ENCODE measurements at regions not wholly inside any gene's neighbourhood (a gene's known extent, or its start where the extent isn't known, plus 50 kb on each side); places are given as distances from the start of the nearest gene placed in this dataset.
A peak's percentile ranks its signal among the peaks of the same experiment; 100 is the strongest.

- Histone ChIP-seq H3K27me3 (no peaks in the 10 kb centered on the region), H3K4me1 (peaks cover 0 to 54% (median 30%) of the 10 kb centered on the region in 4 donors), H3K9me3 (no peaks in the 10 kb centered on the region), H3K27ac (peak overlapping the region; percentile 6 to 28), H3K4me3 (no peak overlapping the region), H3K36me3 (no peaks in the 10 kb centered on the region)
- TF ChIP-seq CTCF (IDR thresholded peaks at IDR 0.05), result no peak
- intact Hi-C loops (cut with DNase I; ENCODE audit: low total_unique reads), result no loop called here
- DNase-seq, result no peak
These were observed 168.5 kb upstream of the GAS1 start for GRCh38 chr9:87115785-87116184.

GRCh38 chr9:87116492-87116891 lies 169.2 kb upstream of the GAS1 start:
- DNase-seq, result no peak
- intact Hi-C loops (cut with DNase I; ENCODE audit: low total_unique reads), result no loop called here
- Histone ChIP-seq H3K36me3 (no peaks in the 10 kb centered on the region), H3K27me3 (no peaks in the 10 kb centered on the region), H3K9me3 (no peaks in the 10 kb centered on the region), H3K27ac (peak overlapping the region in 1 of 2 donors; percentile 28), H3K4me1 (peaks cover 0 to 61% (median 35%) of the 10 kb centered on the region in 4 donors), H3K4me3 (no peak overlapping the region)
- no peak for TF ChIP-seq CTCF (IDR thresholded peaks at IDR 0.05)

GRCh38 chr9:87118594-87118993 lies 171.3 kb upstream of the GAS1 start:
- H3K27ac ChIP-seq, result no peak overlapping the region
- H3K36me3 ChIP-seq, result no peaks in the 10 kb centered on the region
- H3K9me3 ChIP-seq, result no peaks in the 10 kb centered on the region
- peaks cover 0 to 73% (median 35%) of the 10 kb centered on the region in 4 donors for H3K4me1 ChIP-seq
- no peak for DNase-seq
- no peak for TF ChIP-seq CTCF (IDR thresholded peaks at IDR 0.05)
- intact Hi-C loops (cut with DNase I; ENCODE audit: low total_unique reads), result no loop called here
- no peak overlapping the region for H3K4me3 ChIP-seq
- H3K27me3 ChIP-seq, result no peaks in the 10 kb centered on the region

GRCh38 chr9:87119328-87119881 lies 172.1 kb upstream of the GAS1 start:
- no peak for DNase-seq
- intact Hi-C loops (cut with DNase I; ENCODE audit: low total_unique reads), result no loop called here
- peaks cover 0 to 75% (median 35%) of the 10 kb centered on the region in 4 donors for H3K4me1 ChIP-seq

GRCh38 chr9:87120610-87121009 lies 173.3 kb upstream of the GAS1 start:
- no peak for TF ChIP-seq CTCF (IDR thresholded peaks at IDR 0.05)
- H3K27ac ChIP-seq, result peak overlapping the region; percentile 22 to 64
- DNase-seq, result no peak
- intact Hi-C loops (cut with DNase I; ENCODE audit: low total_unique reads), result no loop called here
- no peak overlapping the region for H3K4me3 ChIP-seq
- no peaks in the 10 kb centered on the region for H3K36me3 ChIP-seq
- no peaks in the 10 kb centered on the region for H3K27me3 ChIP-seq
- H3K9me3 ChIP-seq, result no peaks in the 10 kb centered on the region
- peaks cover 0 to 69% (median 33%) of the 10 kb centered on the region in 4 donors for H3K4me1 ChIP-seq

More at GRCh38 chr9:87119328-87119881, 172.1 kb upstream of the GAS1 start:
- no peak overlapping the region for H3K4me3 ChIP-seq
- H3K36me3 ChIP-seq, result no peaks in the 10 kb centered on the region
- H3K27ac ChIP-seq, result peak overlapping the region; percentile 60 to 64
- H3K9me3 ChIP-seq, result no peaks in the 10 kb centered on the region
- no peak for TF ChIP-seq CTCF (IDR thresholded peaks at IDR 0.05)
- no peaks in the 10 kb centered on the region for H3K27me3 ChIP-seq

All from tibial artery (tissue), 4 donors.